Trophoblast cell (in vitro differentiated cells and primary cell): ENCODE measurements at regions not wholly inside any gene's neighbourhood (a gene's known extent, or its start where the extent isn't known, plus 50 kb on each side); places are given as distances from the start of the nearest gene placed in this dataset.
A peak's percentile ranks its signal among the peaks of the same experiment; 100 is the strongest.

ENCODE experiments used
- DNase-seq, 2 donors: peaks; one replicate each; pipeline ENCODE4 v3.0.0-alpha.2; 2016
- H2AFZ ChIP-seq: 2 replicates; pipeline ENCODE4 v1.6.1; 2013; ENCODE audit warnings: low read length, moderate library complexity, mild to moderate bottlenecking; ENCODE audit not compliant: insufficient read depth, poor library complexity
- H2AK5ac ChIP-seq: 2 replicates; pipeline ENCODE4 v1.6.1; 2013; ENCODE audit warnings: mild to moderate bottlenecking, low read length
- H2BK120ac ChIP-seq: 2 replicates; pipeline ENCODE4 v1.6.1; 2013; ENCODE audit warnings: low read length, mild to moderate bottlenecking, moderate library complexity; ENCODE audit not compliant: insufficient read depth, poor library complexity
- H2BK12ac ChIP-seq: 2 replicates; pipeline ENCODE4 v1.6.1; 2013; ENCODE audit warnings: mild to moderate bottlenecking, low read length, moderate library complexity
- H2BK5ac ChIP-seq: 2 replicates; pipeline ENCODE4 v1.6.1; 2013; ENCODE audit warnings: low read length, low read depth, moderate library complexity, mild to moderate bottlenecking; ENCODE audit not compliant: poor library complexity
- H3K14ac ChIP-seq: 2 replicates; pipeline ENCODE4 v1.6.1; 2013; ENCODE audit warnings: mild to moderate bottlenecking, low read length
- H3K18ac ChIP-seq: 2 replicates; pipeline ENCODE4 v1.6.1; 2013; ENCODE audit warnings: mild to moderate bottlenecking, low read length
- H3K23ac ChIP-seq: 2 replicates; pipeline ENCODE4 v1.6.1; 2013; ENCODE audit warnings: low read length
- H3K27ac ChIP-seq: 2 replicates; pipeline ENCODE4 v1.5.1; 2013; ENCODE audit warnings: low read depth, mild to moderate bottlenecking, inconsistent platforms, low read length, moderate library complexity
- H3K27me3 ChIP-seq: 2 replicates; pipeline ENCODE4 v1.6.1; 2013; ENCODE audit warnings: inconsistent platforms, mild to moderate bottlenecking, low read length, moderate library complexity; ENCODE audit not compliant: insufficient read depth
- H3K36me3 ChIP-seq, 2 experiments: 1 replicate in 1 of 2; 2 replicates in 1 of 2; pipeline ENCODE4 v1.6.1; 2013; ENCODE audit warnings: low read length in 2 of 2, mild to moderate bottlenecking in 2 of 2, moderate library complexity in 1 of 2; ENCODE audit not compliant: insufficient read depth in 2 of 2, control insufficient read depth in 1 of 2
- H3K4ac ChIP-seq: 2 replicates; pipeline ENCODE4 v1.6.1; 2013; ENCODE audit warnings: low read depth, mild to moderate bottlenecking, low read length, moderate library complexity
- H3K4me1 ChIP-seq, 2 experiments: 1 replicate in 1 of 2; 2 replicates in 1 of 2; pipeline ENCODE4 v1.6.1; 2013; ENCODE audit warnings: low read length in 2 of 2, mild to moderate bottlenecking in 2 of 2, moderate library complexity in 1 of 2; ENCODE audit not compliant: insufficient read depth in 2 of 2, control insufficient read depth in 1 of 2
- H3K4me2 ChIP-seq: 2 replicates; pipeline ENCODE4 v1.6.1; 2013; ENCODE audit warnings: inconsistent platforms, mild to moderate bottlenecking, low read length, moderate library complexity
- H3K4me3 ChIP-seq: 2 replicates; pipeline ENCODE4 v1.5.1; 2013; ENCODE audit warnings: mild to moderate bottlenecking, low read depth, low read length, inconsistent platforms
- H3K79me1 ChIP-seq: one replicate; pipeline ENCODE4 v1.6.1; 2013; ENCODE audit warnings: low read length
- H3K79me2 ChIP-seq: 2 replicates; pipeline ENCODE4 v1.6.1; 2013; ENCODE audit warnings: low read length, mild to moderate bottlenecking; ENCODE audit not compliant: control insufficient read depth, insufficient read depth, poor library complexity
- H3K9ac ChIP-seq: 2 replicates; pipeline ENCODE4 v1.6.1; 2013; ENCODE audit warnings: mild to moderate bottlenecking, low read length
- H3K9me3 ChIP-seq: 2 replicates; pipeline ENCODE4 v1.6.1; 2013; ENCODE audit warnings: low read depth, mild to moderate bottlenecking, control low read depth, inconsistent platforms, low read length; ENCODE audit not compliant: insufficient read depth
- H4K12ac ChIP-seq: 2 replicates; pipeline ENCODE4 v1.6.1; 2013; ENCODE audit warnings: low read depth, mild to moderate bottlenecking, low read length, moderate library complexity
- H4K8ac ChIP-seq: 2 replicates; pipeline ENCODE4 v1.6.1; 2013; ENCODE audit warnings: low read depth, mild to moderate bottlenecking, low read length, moderate library complexity
- H4K91ac ChIP-seq: one replicate; pipeline ENCODE4 v1.6.1; 2013; ENCODE audit warnings: low read depth, mild to moderate bottlenecking, low read length, moderate library complexity
- WGBS: extraction: QIAGEN DNeasy Blood & Tissue Kit; methylation state at CpG from one replicate; pipeline ENCODE4 v1.1.7; 2013; ENCODE audit warnings: missing lambda C conversion rate; ENCODE audit not compliant: insufficient read length, insufficient coverage; ENCODE audit errors: extremely low coverage; 5-methylcytosine and 5-hydroxymethylcytosine counted together

GRCh38 chr2:37829616-37830395 lies 95.3 kb upstream of the RMDN2 start:
- Histone ChIP-seq H3K36me3 (no peaks in the 10 kb centered on the region), H4K8ac (no peak overlapping the region)
- no CpG with 5 or more reads among the region's 6 CpGs for WGBS

GRCh38 chr2:37830636-37831035 lies 94.5 kb upstream of the RMDN2 start:
- Histone ChIP-seq H3K4me2 (no peak overlapping the region), H3K9me3 (no peaks in the 10 kb centered on the region), H3K27ac (no peak overlapping the region), H3K4me1 (peaks cover 7 to 10% of the 10 kb centered on the region in 2 experiments), H2AFZ (no peak overlapping the region), H3K79me1 (no peaks in the 10 kb centered on the region), H3K23ac (no peak overlapping the region), H2BK12ac (no peak overlapping the region), H4K8ac (no peak overlapping the region), H3K4me3 (no peak overlapping the region), H2AK5ac (no peak overlapping the region), H3K4ac (no peak overlapping the region), H3K14ac (no peak overlapping the region), H3K9ac (no peak overlapping the region), H4K91ac (no peak overlapping the region), H3K79me2 (no peaks in the 10 kb centered on the region), H2BK5ac (no peak overlapping the region), H3K36me3 (no peaks in the 10 kb centered on the region), H2BK120ac (no peak overlapping the region), H3K27me3 (no peaks in the 10 kb centered on the region), H3K18ac (no peak overlapping the region), H4K12ac (no peak overlapping the region)
- WGBS = no CpG with 5 or more reads among the region's 2 CpGs
- no peak for DNase-seq

More at GRCh38 chr2:37829616-37830395, 95.3 kb upstream of the RMDN2 start:
- Histone ChIP-seq H2AK5ac (no peak overlapping the region), H2BK12ac (peak overlapping the region; percentile 59), H3K4me1 (peaks cover 7 to 10% of the 10 kb centered on the region in 2 experiments), H3K4me2 (no peak overlapping the region), H3K27me3 (no peaks in the 10 kb centered on the region), H4K12ac (no peak overlapping the region), H3K79me2 (no peaks in the 10 kb centered on the region), H3K18ac (peak overlapping the region; percentile 24), H3K23ac (no peak overlapping the region), H3K9me3 (no peaks in the 10 kb centered on the region), H2BK5ac (no peak overlapping the region), H3K9ac (no peak overlapping the region), H2BK120ac (no peak overlapping the region), H3K4me3 (no peak overlapping the region), H3K27ac (no peak overlapping the region), H3K79me1 (no peaks in the 10 kb centered on the region), H3K4ac (no peak overlapping the region), H2AFZ (no peak overlapping the region), H4K91ac (no peak overlapping the region), H3K14ac (no peak overlapping the region)
- DNase-seq = peak; percentile 11 to 43

- Histone ChIP-seq H3K9ac (no peak overlapping the region), H2AK5ac (no peak overlapping the region), H3K18ac (no peak overlapping the region), H3K4me3 (no peak overlapping the region), H3K14ac (peak overlapping the region; percentile 32), H3K9me3 (no peaks in the 10 kb centered on the region), H3K36me3 (no peaks in the 10 kb centered on the region), H3K27ac (no peak overlapping the region), H3K4me1 (peaks cover 7 to 10% of the 10 kb centered on the region in 2 experiments), H3K79me2 (no peaks in the 10 kb centered on the region), H4K8ac (no peak overlapping the region), H4K91ac (no peak overlapping the region), H3K4ac (no peak overlapping the region), H4K12ac (no peak overlapping the region), H3K79me1 (no peaks in the 10 kb centered on the region), H2BK5ac (no peak overlapping the region), H3K27me3 (no peaks in the 10 kb centered on the region), H2BK120ac (peak overlapping the region; percentile 5), H2BK12ac (peak overlapping the region; percentile 79), H2AFZ (no peak overlapping the region), H3K4me2 (no peak overlapping the region), H3K23ac (no peak overlapping the region)
- WGBS = no CpG with 5 or more reads among the region's 5 CpGs
- DNase-seq = no peak
These were observed 93.9 kb upstream of the RMDN2 start for GRCh38 chr2:37831081-37831780.

GRCh38 chr2:37832590-37833197 lies 92.4 kb upstream of the RMDN2 start:
- Histone ChIP-seq H2BK12ac (no peak overlapping the region), H3K18ac (no peak overlapping the region), H3K9me3 (no peaks in the 10 kb centered on the region), H3K14ac (no peak overlapping the region), H3K4me2 (no peak overlapping the region), H3K23ac (no peak overlapping the region), H3K27ac (no peak overlapping the region), H3K27me3 (no peaks in the 10 kb centered on the region), H4K91ac (no peak overlapping the region), H2BK5ac (no peak overlapping the region), H3K4me1 (peaks cover 4 to 7% of the 10 kb centered on the region in 2 experiments), H2AK5ac (no peak overlapping the region), H3K9ac (no peak overlapping the region), H3K36me3 (no peaks in the 10 kb centered on the region), H3K79me1 (no peaks in the 10 kb centered on the region), H2AFZ (no peak overlapping the region), H3K4me3 (no peak overlapping the region), H4K12ac (no peak overlapping the region), H2BK120ac (no peak overlapping the region), H3K4ac (no peak overlapping the region), H3K79me2 (no peaks in the 10 kb centered on the region), H4K8ac (no peak overlapping the region)
- DNase-seq = peak; percentile 74 to 89
- no CpG with 5 or more reads among the region's 3 CpGs for WGBS
